Fibroblast of the aortic adventitia (primary cell): ENCODE measurements at regions not wholly inside any gene's neighbourhood (a gene's known extent, or its start where the extent isn't known, plus 50 kb on each side); places are given as distances from the start of the nearest gene placed in this dataset.
"Not testable (repeated sequence)": the region's sequence is repeated elsewhere in the genome, so short reads cannot be mapped to it uniquely, and the experiment has no call there.

Experiments used
- DNase-seq: peaks from one replicate; pipeline ENCODE4 v3.0.0-alpha.2; 2010; ENCODE audit warnings: low read depth
- H3K4me3 ChIP-seq: 2 replicates; pipeline ENCODE4 v1.5.1; 2011; ENCODE audit warnings: low read depth, mild to moderate bottlenecking, control low read depth, low read length, moderate library complexity
- CTCF ChIP-seq: IDR thresholded peaks from 2 replicates; pipeline ENCODE4 v1.5.1; 2011; ENCODE audit warnings: mild to moderate bottlenecking, low read length, control low read depth, inconsistent platforms; ENCODE audit not compliant: insufficient read depth

GRCh38 chr2:35503738-35504199 is 851.8 kb upstream of the CRIM1 start:
- no peak overlapping the region for H3K4me3 ChIP-seq
- TF ChIP-seq CTCF = no peak
- DNase-seq = no peak

- H3K4me3 ChIP-seq = no peak overlapping the region
- no peak for DNase-seq
- no peak for TF ChIP-seq CTCF
These were observed 852.3 kb upstream of the CRIM1 start for GRCh38 chr2:35503311-35503710.

- no peak for DNase-seq
- no peak overlapping the region for H3K4me3 ChIP-seq
- no peak for TF ChIP-seq CTCF
These were observed 854.5 kb upstream of the CRIM1 start for GRCh38 chr2:35501076-35501475.

GRCh38 chr2:35496022-35496421 is 859.6 kb upstream of the CRIM1 start:
- DNase-seq = no peak
- H3K4me3 ChIP-seq = no peak overlapping the region
- TF ChIP-seq CTCF = no peak

GRCh38 chr2:35495182-35495581 is 860.4 kb upstream of the CRIM1 start:
- DNase-seq = no peak
- H3K4me3 ChIP-seq = no peak overlapping the region
- no peak for TF ChIP-seq CTCF

GRCh38 chr2:35478121-35478520 is 877.5 kb upstream of the CRIM1 start:
- DNase-seq, H3K4me3 ChIP-seq: not testable (repeated sequence)

GRCh38 chr2:35468245-35468644 is 887.3 kb upstream of the CRIM1 start:
- no peak overlapping the region for H3K4me3 ChIP-seq
- no peak for TF ChIP-seq CTCF
- no peak for DNase-seq
